PC-3 (cell line): ENCODE measurements at regions not wholly inside any gene's neighbourhood (a gene's known extent, or its start where the extent isn't known, plus 50 kb on each side); places are given as distances from the start of the nearest gene placed in this dataset.

Source experiments
- ATAC-seq: fragments of 200-7000 bp; cut with Tn5 transposase; 2 replicates; pipeline ENCODE4 v1.9.1; 2020; ENCODE audit warnings: mild to moderate bottlenecking, moderate library complexity
- BruUV-seq: library from RNA; stranded (reverse); fragments of 400-500 nt; replicated peaks from 2 replicates; lab custom pipeline; 2021; lab: Mats Ljungman, UMichigan
- CTCF ChIA-PET: fragments of 300-600 bp; sonication (Branson Sonifier 250); formaldehyde crosslinking; loops from one replicate; lab custom pipeline; 2022; ENCODE audit warnings: antibody characterized with exemption; lab: Charles Lee
- POLR2A ChIA-PET: fragments of 300-600 bp; sonication (Branson Sonifier 250); formaldehyde crosslinking; loops from one replicate; lab custom pipeline; 2022; ENCODE audit warnings: antibody characterized with exemption; ENCODE audit not compliant: unreplicated experiment; lab: Charles Lee
- DNase-seq: peaks from one replicate; pipeline ENCODE4 v3.0.0-alpha.2; 2015
- H2AFZ ChIP-seq: fragments of 300-600 bp; sonication (generic); 2 replicates; pipeline ENCODE4 v1.6.0; 2016; ENCODE audit warnings: antibody characterized with exemption, low read length
- H3F3A ChIP-seq: fragments of 300-600 bp; sonication (generic); one replicate; pipeline ENCODE4 v1.6.0; 2017; ENCODE audit warnings: antibody characterized with exemption, low read length, control low read depth, mild to moderate bottlenecking; ENCODE audit not compliant: unreplicated experiment
- H3K27ac ChIP-seq: fragments of 300-600 bp; sonication (generic); 2 replicates; pipeline ENCODE4 v1.5.1; 2016; ENCODE audit warnings: mild to moderate bottlenecking, low read length
- H3K27me3 ChIP-seq: fragments of 300-600 bp; sonication (generic); 2 replicates; pipeline ENCODE4 v1.6.1; 2016; ENCODE audit warnings: low read length, mixed read lengths
- H3K36me3 ChIP-seq: fragments of 300-600 bp; sonication (generic); 2 replicates; pipeline ENCODE4 v1.6.1; 2016; ENCODE audit warnings: low read depth, mixed run types, low read length, mixed read lengths
- H3K4me1 ChIP-seq: fragments of 300-600 bp; sonication (generic); 2 replicates; pipeline ENCODE4 v1.5.1; 2016; ENCODE audit warnings: low read length; ENCODE audit not compliant: insufficient read depth
- H3K4me2 ChIP-seq: fragments of 300-600 bp; sonication (generic); 2 replicates; pipeline ENCODE4 v1.6.0; 2016; ENCODE audit warnings: low read length
- H3K4me3 ChIP-seq: fragments of 300-600 bp; sonication (generic); 2 replicates; pipeline ENCODE4 v1.5.1; 2016; ENCODE audit warnings: mild to moderate bottlenecking, low read length, mixed read lengths
- H3K79me2 ChIP-seq: fragments of 300-600 bp; sonication (generic); 2 replicates; pipeline ENCODE4 v1.6.1; 2017; ENCODE audit warnings: low read length, mixed read lengths
- H3K9ac ChIP-seq: fragments of 300-600 bp; sonication (generic); 2 replicates; pipeline ENCODE4 v1.6.0; 2016; ENCODE audit warnings: mild to moderate bottlenecking, low read length
- H3K9me2 ChIP-seq: fragments of 300-600 bp; sonication (generic); replicated peaks from 2 replicates; pipeline ENCODE4 v1.6.1; 2016; ENCODE audit warnings: mixed run types, low read length, mixed read lengths
- H3K9me3 ChIP-seq: fragments of 300-600 bp; sonication (generic); 2 replicates; pipeline ENCODE4 v1.6.1; 2016; ENCODE audit warnings: low read length, mixed read lengths
- H4K20me1 ChIP-seq: fragments of 300-600 bp; sonication (generic); 2 replicates; pipeline ENCODE4 v1.6.1; 2016; ENCODE audit warnings: low read length, mixed read lengths
- EZH2 ChIP-seq: fragments of 300-600 bp; sonication (generic); IDR thresholded peaks from one replicate; pipeline ENCODE4 v1.6.1; 2017; ENCODE audit warnings: antibody characterized with exemption, mild to moderate bottlenecking, low read length; ENCODE audit not compliant: unreplicated experiment
- EZH2phosphoT487 ChIP-seq: fragments of 300-600 bp; sonication (generic); IDR thresholded peaks from 2 replicates; pipeline ENCODE4 v1.6.1; 2018; ENCODE audit warnings: mild to moderate bottlenecking, antibody characterized with exemption, low read length, borderline replicate concordance
- intact Hi-C: fragments of 100-400 bp; cut with micrococcal nuclease; formaldehyde crosslinking; loops from 2 replicates; pipeline ENCODE4 v1.9.0; 2023
- TF ChIP-seq, protein P1 (sequence below): fragments of 300-600 bp; sonication (generic); conservative IDR thresholded peaks from 2 replicates; pipeline ENCODE4 v1.5.1; 2017; ENCODE audit warnings: antibody characterized with exemption, low read depth, mild to moderate bottlenecking, low read length

DNA sequence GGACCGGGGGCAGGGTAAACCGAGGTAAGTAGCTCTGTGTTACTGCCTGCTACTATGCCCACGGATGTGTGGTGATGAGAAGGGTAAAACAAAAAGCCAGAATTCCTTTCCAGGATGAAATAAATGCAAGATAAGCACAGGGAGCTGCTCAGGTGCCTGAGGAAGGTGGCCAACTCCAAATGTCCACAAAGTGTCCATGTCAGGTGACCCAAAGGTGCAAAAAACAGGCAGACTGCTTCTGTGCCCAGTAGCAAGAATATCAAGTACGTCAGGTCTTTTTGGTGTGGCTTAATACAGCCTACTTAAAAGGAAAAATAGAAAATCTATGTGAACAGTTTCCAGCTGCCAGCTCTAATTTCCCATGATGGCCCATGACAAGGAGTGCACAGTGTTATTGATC lies 279.3 kb downstream of the SETD4 start:
- peaks cover 30% of the 10 kb centered on the region for H3K4me1 ChIP-seq
- DNase-seq, result no peak
- no peak for ATAC-seq
- no peaks in the 10 kb centered on the region for H3K36me3 ChIP-seq
- TF ChIP-seq EZH2, result no peak
- TF ChIP-seq, protein P1, sequence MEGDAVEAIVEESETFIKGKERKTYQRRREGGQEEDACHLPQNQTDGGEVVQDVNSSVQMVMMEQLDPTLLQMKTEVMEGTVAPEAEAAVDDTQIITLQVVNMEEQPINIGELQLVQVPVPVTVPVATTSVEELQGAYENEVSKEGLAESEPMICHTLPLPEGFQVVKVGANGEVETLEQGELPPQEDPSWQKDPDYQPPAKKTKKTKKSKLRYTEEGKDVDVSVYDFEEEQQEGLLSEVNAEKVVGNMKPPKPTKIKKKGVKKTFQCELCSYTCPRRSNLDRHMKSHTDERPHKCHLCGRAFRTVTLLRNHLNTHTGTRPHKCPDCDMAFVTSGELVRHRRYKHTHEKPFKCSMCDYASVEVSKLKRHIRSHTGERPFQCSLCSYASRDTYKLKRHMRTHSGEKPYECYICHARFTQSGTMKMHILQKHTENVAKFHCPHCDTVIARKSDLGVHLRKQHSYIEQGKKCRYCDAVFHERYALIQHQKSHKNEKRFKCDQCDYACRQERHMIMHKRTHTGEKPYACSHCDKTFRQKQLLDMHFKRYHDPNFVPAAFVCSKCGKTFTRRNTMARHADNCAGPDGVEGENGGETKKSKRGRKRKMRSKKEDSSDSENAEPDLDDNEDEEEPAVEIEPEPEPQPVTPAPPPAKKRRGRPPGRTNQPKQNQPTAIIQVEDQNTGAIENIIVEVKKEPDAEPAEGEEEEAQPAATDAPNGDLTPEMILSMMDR, result no peak
- TF ChIP-seq EZH2phosphoT487, result no peak
- no peaks in the 10 kb centered on the region for H3K79me2 ChIP-seq
- H3F3A ChIP-seq, result no peaks in the 10 kb centered on the region
- H3K4me2 ChIP-seq, result no peak overlapping the region
- H3K9me3 ChIP-seq, result no peaks in the 10 kb centered on the region
- no peak overlapping the region for H3K4me3 ChIP-seq
- ChIA-PET POLR2A (no interaction called here), CTCF (no interaction called here)
- intact Hi-C loops, result no loop called here
- H3K27me3 ChIP-seq, result no peaks in the 10 kb centered on the region
- no peak overlapping the region for H3K9ac ChIP-seq
- BruUV-seq, result no TSS peak
- no peaks in the 10 kb centered on the region for H3K9me2 ChIP-seq
- no peak overlapping the region for H2AFZ ChIP-seq
- 0 out of 2 replicates have a peak overlapping the region, but pooled peaks have one; percentile 86 for H3K27ac ChIP-seq
- no peaks in the 10 kb centered on the region for H4K20me1 ChIP-seq

DNA sequence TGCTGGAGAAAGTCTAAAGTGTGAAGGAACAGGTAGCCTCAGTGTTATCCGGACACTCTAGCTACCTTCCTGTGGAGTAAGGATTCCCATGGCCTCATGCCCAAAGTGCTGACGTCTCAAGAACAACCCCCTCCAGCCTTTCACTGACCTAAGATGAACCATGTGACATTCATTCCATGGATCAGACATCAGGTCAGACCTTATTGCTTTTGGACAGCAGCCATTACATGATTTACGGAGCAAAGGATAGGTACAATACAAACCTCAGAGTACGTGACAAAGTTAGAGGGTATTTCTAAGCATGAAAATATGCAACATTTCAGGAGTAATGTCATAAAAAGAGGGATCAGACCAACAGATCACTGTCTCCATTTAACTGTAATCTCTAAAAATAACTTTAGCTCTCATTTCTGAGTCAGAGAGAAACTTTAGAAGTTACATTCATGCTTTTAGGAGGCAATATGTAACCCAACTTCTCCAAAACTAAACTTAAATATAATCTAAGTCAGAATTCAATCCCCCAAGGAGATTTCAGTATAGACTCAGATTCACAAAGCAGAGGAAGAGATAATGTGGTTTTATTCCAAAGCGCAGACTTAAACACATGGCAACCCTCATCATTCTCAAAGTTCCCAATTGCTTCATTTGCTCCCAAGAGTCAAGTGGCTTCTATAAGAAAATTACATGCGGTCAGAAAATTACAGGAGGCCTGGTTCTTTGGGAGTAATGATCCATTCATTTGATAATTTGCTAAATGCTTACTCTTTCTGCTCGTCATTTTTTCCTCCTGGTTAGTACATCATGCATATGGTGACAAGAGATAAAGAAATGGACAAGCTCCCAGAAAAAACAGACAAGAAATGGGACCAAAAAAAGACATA lies 280.4 kb downstream of the SETD4 start:
- Histone ChIP-seq H3K36me3 (no peaks in the 10 kb centered on the region), H3K9ac (peak overlapping the region; percentile 51), H3K27ac (peak overlapping the region; percentile 86), H2AFZ (peak overlapping the region; percentile 32), H3K9me2 (no peaks in the 10 kb centered on the region), H3K27me3 (no peaks in the 10 kb centered on the region), H3K9me3 (no peaks in the 10 kb centered on the region), H3K4me3 (no peak overlapping the region), H3F3A (no peaks in the 10 kb centered on the region), H3K79me2 (no peaks in the 10 kb centered on the region), H3K4me2 (peak overlapping the region; percentile 33), H4K20me1 (no peaks in the 10 kb centered on the region), H3K4me1 (peaks cover 40% of the 10 kb centered on the region)
- TF ChIP-seq EZH2 (no peak), EZH2phosphoT487 (no peak)
- TF ChIP-seq, protein P1, result no peak
- intact Hi-C loops, result no loop called here
- BruUV-seq, result no TSS peak
- peak; percentile 76 for DNase-seq
- peak; percentile 48 for ATAC-seq
- ChIA-PET POLR2A (interaction anchor here (0.6 kb wide), 1 partner anchor 21 kb away, joined by 3 read pairs; no protein-coding TSS in a partner anchor), CTCF (no interaction called here)

DNA sequence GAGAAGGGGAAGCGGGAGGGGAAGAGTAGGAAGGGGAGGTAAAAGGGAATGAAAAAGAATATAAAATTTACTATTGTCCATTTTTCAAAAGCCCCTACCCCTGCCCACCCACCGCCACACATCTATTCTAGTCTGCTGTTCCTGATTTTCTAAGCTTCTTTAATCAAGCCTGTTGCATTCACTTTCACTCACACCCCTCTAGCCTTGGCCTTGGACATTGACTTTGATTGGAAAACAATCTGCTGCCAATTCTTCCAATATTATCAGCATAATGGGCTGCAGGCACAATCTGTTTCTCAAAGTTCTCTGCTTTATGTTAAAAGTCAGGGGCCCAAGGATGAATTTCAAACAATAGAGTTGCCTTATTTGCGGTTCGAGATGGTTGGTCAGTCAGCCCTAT lies 281.2 kb downstream of the SETD4 start:
- Histone ChIP-seq H3F3A (no peaks in the 10 kb centered on the region), H4K20me1 (no peaks in the 10 kb centered on the region), H3K36me3 (no peaks in the 10 kb centered on the region), H3K4me3 (no peak overlapping the region), H3K27me3 (no peaks in the 10 kb centered on the region), H3K9me3 (no peaks in the 10 kb centered on the region), H3K9me2 (no peaks in the 10 kb centered on the region), H3K27ac (peak overlapping the region; percentile 86), H3K9ac (peak overlapping the region; percentile 51), H3K4me1 (peaks cover 40% of the 10 kb centered on the region), H3K4me2 (peak overlapping the region; percentile 33), H2AFZ (0 out of 2 replicates have a peak overlapping the region, but pooled peaks have one; percentile 32), H3K79me2 (no peaks in the 10 kb centered on the region)
- intact Hi-C loops, result no loop called here
- POLR2A ChIA-PET, result no interaction called here
- no peak for DNase-seq
- CTCF ChIA-PET, result no interaction called here
- TF ChIP-seq, protein P1, result no peak
- TF ChIP-seq EZH2phosphoT487, result no peak
- ATAC-seq, result no peak
- no TSS peak for BruUV-seq
